GM23248 (cell line): ENCODE measurements at regions not wholly inside any gene's neighbourhood (a gene's known extent, or its start where the extent isn't known, plus 50 kb on each side); places are given as distances from the start of the nearest gene placed in this dataset.

Source experiments
- DNase-seq: peaks from one replicate; pipeline ENCODE4 v3.0.0-alpha.2; 2015
- H2AFZ ChIP-seq: fragments of 200-600 bp; sonication (generic); 2 replicates; pipeline ENCODE4 v1.6.1; 2016; ENCODE audit warnings: antibody characterized with exemption
- H3F3A ChIP-seq: fragments of 200-600 bp; sonication (generic); 2 replicates; pipeline ENCODE4 v1.6.1; 2016; ENCODE audit warnings: mild to moderate bottlenecking, antibody characterized with exemption, mixed run types; ENCODE audit not compliant: insufficient read depth
- H3K27ac ChIP-seq: fragments of 200-600 bp; sonication (generic); 2 replicates; pipeline ENCODE4 v1.5.1; 2016; ENCODE audit warnings: mild to moderate bottlenecking
- H3K27me3 ChIP-seq: fragments of 200-600 bp; sonication (generic); replicated peaks from 2 replicates; pipeline ENCODE4 v1.6.1; 2016; ENCODE audit warnings: mild to moderate bottlenecking; ENCODE audit not compliant: insufficient read depth
- H3K36me3 ChIP-seq: fragments of 200-600 bp; sonication (generic); 2 replicates; pipeline ENCODE4 v1.6.1; 2016; ENCODE audit warnings: low read depth, mild to moderate bottlenecking
- H3K4me1 ChIP-seq: fragments of 200-600 bp; sonication (generic); 2 replicates; pipeline ENCODE4 v1.6.1; 2016; ENCODE audit warnings: mild to moderate bottlenecking; ENCODE audit not compliant: insufficient read depth
- H3K4me2 ChIP-seq: fragments of 200-600 bp; sonication (generic); one replicate; pipeline ENCODE4 v1.6.1; 2016; ENCODE audit warnings: mild to moderate bottlenecking; ENCODE audit not compliant: unreplicated experiment
- H3K4me3 ChIP-seq: fragments of 200-600 bp; sonication (generic); 2 replicates; pipeline ENCODE4 v1.5.1; 2016; ENCODE audit warnings: mild to moderate bottlenecking
- H3K79me2 ChIP-seq: fragments of 200-600 bp; sonication (generic); 2 replicates; pipeline ENCODE4 v1.6.1; 2016; ENCODE audit warnings: mild to moderate bottlenecking; ENCODE audit not compliant: insufficient read depth
- H3K9ac ChIP-seq: fragments of 200-600 bp; sonication (generic); 2 replicates; pipeline ENCODE4 v1.6.1; 2016; ENCODE audit warnings: mild to moderate bottlenecking
- H3K9me2 ChIP-seq: fragments of 200-600 bp; sonication (generic); 2 replicates; pipeline ENCODE4 v1.6.1; 2016; ENCODE audit warnings: mixed run types, mild to moderate bottlenecking, moderate library complexity; ENCODE audit not compliant: insufficient read depth
- H3K9me3 ChIP-seq: fragments of 200-600 bp; sonication (generic); one replicate; pipeline ENCODE4 v1.6.1; 2017; ENCODE audit warnings: low read depth
- H4K20me1 ChIP-seq: fragments of 200-600 bp; sonication (generic); 2 replicates; pipeline ENCODE4 v1.6.0; 2016; ENCODE audit not compliant: insufficient read depth
- EZH2 ChIP-seq: fragments of 200-600 bp; sonication (generic); IDR thresholded peaks from 2 replicates; pipeline ENCODE4 v1.6.1; 2018; ENCODE audit warnings: antibody characterized with exemption, mild to moderate bottlenecking; ENCODE audit not compliant: insufficient read depth, poor library complexity, severe bottlenecking
- EZH2phosphoT487 ChIP-seq: fragments of 200-600 bp; sonication (generic); IDR thresholded peaks from 2 replicates; pipeline ENCODE4 v1.6.1; 2018; ENCODE audit warnings: antibody characterized with exemption, moderate library complexity, mild to moderate bottlenecking, low read depth; ENCODE audit not compliant: insufficient read depth
- WGBS, 2 experiments: methylation state at CpG; one replicate each; pipeline ENCODE4 v1.1.6; 2015 to 2017; ENCODE audit warnings: low lambda C conversion rate in 2 of 2, low coverage in 1 of 2; ENCODE audit errors: missing lambda C conversion rate in 2 of 2; 5-methylcytosine and 5-hydroxymethylcytosine counted together
- in situ Hi-C: fragments of 300-500 bp; cut with MboI; formaldehyde crosslinking; loops from 2 replicates; pipeline ENCODE4 v1.15.0; 2020

GRCh38 chr7:116436305-116436826 lies 63.2 kb upstream of the CAV2 start:
- Histone ChIP-seq H3K9me3 (no peaks in the 10 kb centered on the region), H4K20me1 (no peaks in the 10 kb centered on the region), H3K36me3 (no peaks in the 10 kb centered on the region), H3K4me3 (no peak overlapping the region), H3K9me2 (no peaks in the 10 kb centered on the region), H3K9ac (no peak overlapping the region), H3K4me1 (peaks cover 52% of the 10 kb centered on the region), H3K27ac (no peak overlapping the region), H2AFZ (no peak overlapping the region), H3F3A (peaks cover 56% of the 10 kb centered on the region), H3K79me2 (no peaks in the 10 kb centered on the region), H3K4me2 (no peak overlapping the region), H3K27me3 (no peaks in the 10 kb centered on the region)
- WGBS, 2 experiments, result 79 to 98% methylated on average over 4 to 5 of the region's 5 CpGs
- TF ChIP-seq EZH2, result no peak
- no peak for TF ChIP-seq EZH2phosphoT487
- no peak for DNase-seq
- in situ Hi-C loops, result loop anchor here (10.0 kb wide), 1 partner anchor 172 kb away; no protein-coding TSS in a partner anchor

- WGBS, 2 experiments, result 53 to 55% methylated on average over 2 of the region's 2 CpGs
- Histone ChIP-seq H3K9ac (no peak overlapping the region), H3K36me3 (no peaks in the 10 kb centered on the region), H4K20me1 (no peaks in the 10 kb centered on the region), H3K79me2 (no peaks in the 10 kb centered on the region), H3K4me3 (no peak overlapping the region), H3K27me3 (no peaks in the 10 kb centered on the region), H2AFZ (peak overlapping the region; percentile 13; the same call in 1 of the 2 replicates), H3F3A (peaks cover 56% of the 10 kb centered on the region), H3K4me2 (no peak overlapping the region), H3K9me2 (no peaks in the 10 kb centered on the region), H3K27ac (peak overlapping the region; percentile 6; the same call in 1 of the 2 replicates), H3K4me1 (peaks cover 51% of the 10 kb centered on the region), H3K9me3 (no peaks in the 10 kb centered on the region)
- peak; percentile 53 for DNase-seq
- no peak for TF ChIP-seq EZH2phosphoT487
- TF ChIP-seq EZH2, result no peak
- in situ Hi-C loops, result loop anchor here (10.0 kb wide), 1 partner anchor 173 kb away; no protein-coding TSS in a partner anchor
Observed at GRCh38 chr7:116438267-116438666, 61.3 kb upstream of the CAV2 start.

GRCh38 chr7:116439005-116439404 lies 60.5 kb upstream of the CAV2 start:
- Histone ChIP-seq H3K4me1 (peaks cover 51% of the 10 kb centered on the region), H3K27me3 (no peaks in the 10 kb centered on the region), H3K9me2 (no peaks in the 10 kb centered on the region), H4K20me1 (no peaks in the 10 kb centered on the region), H3K9ac (no peak overlapping the region), H3K9me3 (no peaks in the 10 kb centered on the region), H2AFZ (no peak overlapping the region), H3K27ac (no peak overlapping the region), H3K79me2 (no peaks in the 10 kb centered on the region), H3K4me2 (no peak overlapping the region), H3K4me3 (no peak overlapping the region), H3K36me3 (no peaks in the 10 kb centered on the region), H3F3A (peaks cover 56% of the 10 kb centered on the region)
- no peak for DNase-seq
- TF ChIP-seq EZH2phosphoT487, result no peak
- no peak for TF ChIP-seq EZH2
- in situ Hi-C loops, result loop anchor here (10.0 kb wide), 1 partner anchor 174 kb away; no protein-coding TSS in a partner anchor
- 57 to 58% methylated on average over 1 of the region's 1 CpG for WGBS, 2 experiments

GRCh38 chr7:116439841-116440549 lies 59.5 kb upstream of the CAV2 start:
- Histone ChIP-seq H3F3A (peaks cover 47% of the 10 kb centered on the region), H3K9ac (no peak overlapping the region), H3K27ac (no peak overlapping the region), H3K79me2 (no peaks in the 10 kb centered on the region), H3K9me2 (no peaks in the 10 kb centered on the region), H3K9me3 (no peaks in the 10 kb centered on the region), H3K36me3 (no peaks in the 10 kb centered on the region), H4K20me1 (no peaks in the 10 kb centered on the region), H3K4me1 (peaks cover 44% of the 10 kb centered on the region), H2AFZ (no peak overlapping the region), H3K4me3 (no peak overlapping the region), H3K27me3 (no peaks in the 10 kb centered on the region), H3K4me2 (no peak overlapping the region)
- TF ChIP-seq EZH2, result no peak
- TF ChIP-seq EZH2phosphoT487, result no peak
- DNase-seq, result no peak
- in situ Hi-C loops, result loop anchor here (10.0 kb wide), 1 partner anchor 175 kb away; no protein-coding TSS in a partner anchor
- 87 to 91% methylated on average over 4 of the region's 4 CpGs for WGBS, 2 experiments
